ENCODE measurements at regions not wholly inside any gene's neighbourhood (a gene's known extent, or its start where the extent isn't known, plus 50 kb on each side); places are given as distances from the start of the nearest gene placed in this dataset.

GRCh38 chr11:71356280-71356876, 91.8 kb downstream of the DHCR7 start:
- DNase-seq = no peak

GRCh38 chr11:71355281-71355680, 92.9 kb downstream of the DHCR7 start:
- no peak for DNase-seq

- no peak for DNase-seq
Observed at GRCh38 chr11:71354394-71355105, 93.6 kb downstream of the DHCR7 start.

- no peak for DNase-seq
Observed at GRCh38 chr11:71352748-71353147, 95.4 kb downstream of the DHCR7 start.

- DNase-seq = no peak
Observed at GRCh38 chr11:71352226-71352625, 96.0 kb downstream of the DHCR7 start.

GRCh38 chr11:71349627-71350026, 97.2 kb upstream of the SHANK2 start:
- no peak for DNase-seq

GRCh38 chr11:71343828-71344400, 91.5 kb upstream of the SHANK2 start:
- no peak for DNase-seq

GRCh38 chr11:71342951-71343827, 90.8 kb upstream of the SHANK2 start:
- DNase-seq = no peak

GRCh38 chr11:71342116-71342515, 89.7 kb upstream of the SHANK2 start:
- no peak for DNase-seq

- DNase-seq = no peak
Observed at GRCh38 chr11:71341596-71341995, 89.2 kb upstream of the SHANK2 start.

- DNase-seq = no peak
Observed at GRCh38 chr11:71341173-71341572, 88.8 kb upstream of the SHANK2 start.

- DNase-seq = no peak
Observed at GRCh38 chr11:71340086-71340606, 87.8 kb upstream of the SHANK2 start.

- no peak for DNase-seq
Observed at GRCh38 chr11:71339396-71339881, 87.1 kb upstream of the SHANK2 start.

GRCh38 chr11:71338801-71339395, 86.5 kb upstream of the SHANK2 start:
- DNase-seq = no peak

GRCh38 chr11:71336996-71337754, 84.8 kb upstream of the SHANK2 start:
- DNase-seq = no peak

GRCh38 chr11:71336176-71336995, 84.0 kb upstream of the SHANK2 start:
- DNase-seq = no peak

GRCh38 chr11:71335371-71335770, 83.0 kb upstream of the SHANK2 start:
- no peak for DNase-seq

GRCh38 chr11:71334191-71334590, 81.8 kb upstream of the SHANK2 start:
- DNase-seq = no peak

- DNase-seq = no peak
Observed at GRCh38 chr11:71333473-71333872, 81.1 kb upstream of the SHANK2 start.

- no peak for DNase-seq
Observed at GRCh38 chr11:71332447-71332846, 80.1 kb upstream of the SHANK2 start.

- DNase-seq = no peak
Observed at GRCh38 chr11:71332046-71332445, 79.7 kb upstream of the SHANK2 start.

Data from NCI-H1694 treated with DMSO at 0.1 percent for 48 hours (cell line).